NAMALWA (cell line): ENCODE measurements at regions not wholly inside any gene's neighbourhood (a gene's known extent, or its start where the extent isn't known, plus 50 kb on each side); places are given as distances from the start of the nearest gene placed in this dataset.
A peak's percentile ranks its signal among the peaks of the same experiment; 100 is the strongest.

Source experiments
- DNase-seq: peaks from one replicate; pipeline ENCODE4 v3.0.0-alpha.2; 2015; ENCODE audit warnings: low spot score

- peak; percentile 13 for DNase-seq
Measured at GRCh38 chr13:88601949-88602348, 930.8 kb downstream of the SLITRK5 start.

GRCh38 chr13:88602786-88603777 lies 931.9 kb downstream of the SLITRK5 start:
- no peak for DNase-seq

GRCh38 chr13:88617176-88617575 lies 946.0 kb downstream of the SLITRK5 start:
- no peak for DNase-seq

- no peak for DNase-seq
Measured at GRCh38 chr13:88622362-88622973, 951.3 kb downstream of the SLITRK5 start.

GRCh38 chr13:88623150-88623549 lies 952.0 kb downstream of the SLITRK5 start:
- DNase-seq = no peak

- no peak for DNase-seq
Measured at GRCh38 chr13:88627071-88627470, 955.9 kb downstream of the SLITRK5 start.

GRCh38 chr13:88628882-88629281 lies 957.7 kb downstream of the SLITRK5 start:
- DNase-seq = no peak

GRCh38 chr13:88637935-88638334 lies 966.8 kb downstream of the SLITRK5 start:
- DNase-seq = no peak

- no peak for DNase-seq
Measured at GRCh38 chr13:88643233-88643632, 972.1 kb downstream of the SLITRK5 start.

GRCh38 chr13:88648598-88649373 lies 977.6 kb downstream of the SLITRK5 start:
- peak; percentile 67 for DNase-seq

- DNase-seq = no peak
Measured at GRCh38 chr13:88649855-88650254, 978.7 kb downstream of the SLITRK5 start.

GRCh38 chr13:88651531-88651930 lies 980.4 kb downstream of the SLITRK5 start:
- no peak for DNase-seq

- DNase-seq = no peak
Measured at GRCh38 chr13:88656751-88657150, 985.6 kb downstream of the SLITRK5 start.

GRCh38 chr13:88670509-88670908 lies 999.3 kb downstream of the SLITRK5 start:
- no peak for DNase-seq

GRCh38 chr13:88674841-88675240 lies 1003.7 kb downstream of the SLITRK5 start:
- DNase-seq = no peak

GRCh38 chr13:88675347-88675996 lies 1004.3 kb downstream of the SLITRK5 start:
- DNase-seq = no peak

GRCh38 chr13:88676016-88676415 lies 1004.8 kb downstream of the SLITRK5 start:
- no peak for DNase-seq

GRCh38 chr13:88685459-88685858 lies 1014.3 kb downstream of the SLITRK5 start:
- DNase-seq = no peak

GRCh38 chr13:88701551-88701950 lies 1030.4 kb downstream of the SLITRK5 start:
- DNase-seq = no peak

- no peak for DNase-seq
Measured at GRCh38 chr13:88704600-88705275, 1033.6 kb downstream of the SLITRK5 start.

- DNase-seq = no peak
Measured at GRCh38 chr13:88707646-88708045, 1036.5 kb downstream of the SLITRK5 start.
